Spleen (tissue), 11 donors: ENCODE measurements at regions not wholly inside any gene's neighbourhood (a gene's known extent, or its start where the extent isn't known, plus 50 kb on each side); places are given as distances from the start of the nearest gene placed in this dataset.

Experiments used
- DNase-seq: peaks from one replicate; pipeline ENCODE4 v3.0.0-alpha.2; 2020
- H3K27ac ChIP-seq, 8 donors: fragments of 200-600 bp; sonication (generic) in 7 of 8; 1 replicate in 4 of 8; 2 replicates in 4 of 8; pipeline versions ENCODE4 v1.5.0 to v1.8.0; 2016 to 2021; ENCODE audit warnings: inconsistent platforms in 4 of 8, mild to moderate bottlenecking in 4 of 8, moderate library complexity in 1 of 8
- H3K27me3 ChIP-seq, 7 donors: fragments of 200-600 bp; sonication (generic) in 6 of 7; replicated peaks in 1 of 7; 1 replicate in 4 of 7; 2 replicates in 3 of 7; pipeline versions ENCODE4 v1.5.0 to v1.8.0; 2016 to 2021; ENCODE audit warnings: inconsistent platforms in 3 of 7, mild to moderate bottlenecking in 1 of 7
- H3K36me3 ChIP-seq, 6 donors: fragments of 200-600 bp; sonication (generic) in 5 of 6; 1 replicate in 4 of 6; 2 replicates in 2 of 6; pipeline versions ENCODE4 v1.5.0 to v1.8.0; 2016 to 2021; ENCODE audit warnings: inconsistent platforms in 2 of 6
- H3K4me1 ChIP-seq, 6 donors: fragments of 200-600 bp; sonication (generic) in 5 of 6; 1 replicate in 3 of 6; 2 replicates in 3 of 6; pipeline versions ENCODE4 v1.5.0 to v1.8.0; 2016 to 2021; ENCODE audit warnings: inconsistent platforms in 3 of 6
- H3K4me3 ChIP-seq, 8 donors: fragments of 200-600 bp; sonication (generic) in 7 of 8; 1 replicate in 4 of 8; 2 replicates in 4 of 8; pipeline versions ENCODE4 v1.5.0 to v1.8.0; 2016 to 2021; ENCODE audit warnings: inconsistent platforms in 4 of 8, mild to moderate bottlenecking in 4 of 8, moderate library complexity in 2 of 8
- H3K9me3 ChIP-seq, 8 donors: fragments of 200-600 bp; sonication (generic) in 7 of 8; 1 replicate in 4 of 8; 2 replicates in 4 of 8; pipeline versions ENCODE4 v1.5.0 to v1.8.0; 2016 to 2021; ENCODE audit warnings: inconsistent platforms in 4 of 8
- POLR2A ChIP-seq, 3 donors: fragments of 450-650 bp; IDR thresholded peaks; one replicate each; pipeline ENCODE4 v1.5.1; 2017; ENCODE audit warnings: antibody characterized with exemption in 3 of 3, mild to moderate bottlenecking in 1 of 3
- POLR2AphosphoS5 ChIP-seq, 3 donors: sonication (generic); formaldehyde crosslinking; IDR thresholded peaks; one replicate each; pipeline ENCODE4 v1.5.1; 2017; ENCODE audit warnings: antibody characterized with exemption in 3 of 3
- WGBS, 5 donors: extraction: QIAGEN DNeasy Blood & Tissue Kit in 3 of 5; methylation state at CpG; one replicate each; pipeline versions ENCODE4 v1.1.5 to v1.1.7; 2013 to 2018; 5-methylcytosine and 5-hydroxymethylcytosine counted together
- intact Hi-C: fragments of 100-400 bp; cut with DNase I; formaldehyde crosslinking; loops from one replicate; pipeline ENCODE4 v1.15.0; 2023; ENCODE audit warnings: low total_unique reads
- TF ChIP-seq, protein P1 (sequence below), 11 experiments: fragments of 200-600 bp in 7 of 11; fragments of 450-650 bp in 4 of 11; sonication (generic) in 4 of 11; IDR thresholded peaks in 8 of 11; conservative IDR thresholded peaks in 3 of 11; 1 replicate in 7 of 11; 2 replicates in 4 of 11; pipeline versions ENCODE4 v1.4.0 to v1.8.0; 2016 to 2021; ENCODE audit warnings: antibody characterized with exemption in 11 of 11, inconsistent platforms in 4 of 11, mild to moderate bottlenecking in 1 of 11
- donor health status: healthy with polysubstance abuse.
- donor health status: DM: no; HTN: no; CAD: no; lungs with moderate emphysema.
- donor health status: DM: no; HTN: no; CAD: no.
- donor health status: Bipolar disorder and iron deficiency.
- donor health status: healthy.
- donor health status: DM: no; HTN: no; CAD: no.
- donor health status: DM: yes; HTN: yes; CAD: no.

DNA sequence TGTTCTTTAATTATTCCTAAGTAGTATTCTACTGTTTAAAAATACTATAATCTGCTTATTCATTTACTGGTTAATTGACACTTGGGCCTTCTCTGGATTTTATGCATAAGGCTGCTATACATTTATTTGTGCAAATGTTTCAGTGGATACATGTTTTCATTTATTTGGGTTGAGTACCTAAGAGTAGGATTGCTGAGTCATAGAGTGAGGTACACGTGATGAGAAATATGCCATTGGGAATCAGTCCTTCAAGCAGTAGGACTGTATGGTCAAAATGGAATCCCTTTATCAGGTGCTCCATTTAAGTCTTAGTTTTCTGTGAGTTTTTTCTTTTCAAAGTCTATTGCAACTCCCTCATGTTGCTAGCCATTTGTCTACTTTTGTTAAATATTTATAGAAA, 275.2 kb upstream of the SORL1-AS1 start:
- H3K9me3 ChIP-seq, result peaks cover 0 to 5% (median 0%) of the 10 kb centered on the region in 8 donors
- DNase-seq, result no peak
- H3K27ac ChIP-seq, result no peak overlapping the region
- no peaks in the 10 kb centered on the region for H3K36me3 ChIP-seq
- H3K4me1 ChIP-seq, result peaks cover 0 to 5% (median 0%) of the 10 kb centered on the region in 6 donors
- WGBS, 5 donors, result 56 to 66% (median 60%) methylated on average over 1 of the region's 1 CpG
- peaks cover 0 to 9% (median 2%) of the 10 kb centered on the region in 7 donors for H3K27me3 ChIP-seq
- TF ChIP-seq, protein P1, sequence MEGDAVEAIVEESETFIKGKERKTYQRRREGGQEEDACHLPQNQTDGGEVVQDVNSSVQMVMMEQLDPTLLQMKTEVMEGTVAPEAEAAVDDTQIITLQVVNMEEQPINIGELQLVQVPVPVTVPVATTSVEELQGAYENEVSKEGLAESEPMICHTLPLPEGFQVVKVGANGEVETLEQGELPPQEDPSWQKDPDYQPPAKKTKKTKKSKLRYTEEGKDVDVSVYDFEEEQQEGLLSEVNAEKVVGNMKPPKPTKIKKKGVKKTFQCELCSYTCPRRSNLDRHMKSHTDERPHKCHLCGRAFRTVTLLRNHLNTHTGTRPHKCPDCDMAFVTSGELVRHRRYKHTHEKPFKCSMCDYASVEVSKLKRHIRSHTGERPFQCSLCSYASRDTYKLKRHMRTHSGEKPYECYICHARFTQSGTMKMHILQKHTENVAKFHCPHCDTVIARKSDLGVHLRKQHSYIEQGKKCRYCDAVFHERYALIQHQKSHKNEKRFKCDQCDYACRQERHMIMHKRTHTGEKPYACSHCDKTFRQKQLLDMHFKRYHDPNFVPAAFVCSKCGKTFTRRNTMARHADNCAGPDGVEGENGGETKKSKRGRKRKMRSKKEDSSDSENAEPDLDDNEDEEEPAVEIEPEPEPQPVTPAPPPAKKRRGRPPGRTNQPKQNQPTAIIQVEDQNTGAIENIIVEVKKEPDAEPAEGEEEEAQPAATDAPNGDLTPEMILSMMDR (IDR thresholded peaks at IDR 0.05 in 8 of 11, conservative IDR thresholded peaks at IDR 0.05 in 3 of 11), result no peak
- TF ChIP-seq POLR2AphosphoS5 (IDR thresholded peaks at IDR 0.05), result no peak
- TF ChIP-seq POLR2A (IDR thresholded peaks at IDR 0.05), result no peak
- intact Hi-C loops, result no loop called here
- H3K4me3 ChIP-seq, result no peak overlapping the region

DNA sequence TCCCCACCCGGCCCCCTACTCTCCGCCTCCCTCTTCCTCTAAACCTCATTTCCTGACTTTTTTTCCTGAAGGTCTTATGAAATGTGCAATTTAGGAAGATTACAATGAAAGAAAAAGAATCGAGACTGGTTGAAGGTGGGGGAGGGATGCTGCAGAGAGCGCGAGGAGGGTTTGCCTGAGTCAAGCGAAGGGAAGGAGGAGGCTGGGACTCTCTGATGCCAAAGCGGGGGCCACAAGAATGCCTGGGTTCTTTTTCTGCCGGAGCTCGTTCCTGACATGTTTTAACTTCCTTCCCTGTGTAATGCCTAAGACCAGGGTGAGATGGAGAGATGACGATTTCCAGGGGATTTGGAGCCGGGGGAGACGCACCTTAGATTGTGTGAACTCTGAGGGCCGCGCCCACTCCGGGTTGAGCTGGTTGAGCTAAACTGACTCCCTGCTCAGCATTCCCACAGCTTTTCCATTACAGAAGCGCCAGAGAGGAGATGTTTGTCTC, 270.5 kb upstream of the SORL1-AS1 start:
- no peak for TF ChIP-seq POLR2A (IDR thresholded peaks at IDR 0.05)
- no peak for TF ChIP-seq POLR2AphosphoS5 (IDR thresholded peaks at IDR 0.05)
- TF ChIP-seq, protein P1 (IDR thresholded peaks at IDR 0.05 in 8 of 11, conservative IDR thresholded peaks at IDR 0.05 in 3 of 11), result no peak
- H3K27me3 ChIP-seq, result peaks cover 0 to 34% (median 9%) of the 10 kb centered on the region in 7 donors
- peaks cover 0 to 4% (median 0%) of the 10 kb centered on the region in 8 donors for H3K9me3 ChIP-seq
- intact Hi-C loops, result no loop called here
- H3K27ac ChIP-seq, result no peak overlapping the region
- WGBS, 5 donors, result 32 to 47% (median 45%) methylated on average over 16 of the region's 16 CpGs
- peaks cover 0 to 16% (median 4%) of the 10 kb centered on the region in 6 donors for H3K4me1 ChIP-seq
- peak overlapping the region in 6 of 8 donors; percentile 5 to 54 (median 19) for H3K4me3 ChIP-seq
- DNase-seq, result no peak
- no peaks in the 10 kb centered on the region for H3K36me3 ChIP-seq

DNA sequence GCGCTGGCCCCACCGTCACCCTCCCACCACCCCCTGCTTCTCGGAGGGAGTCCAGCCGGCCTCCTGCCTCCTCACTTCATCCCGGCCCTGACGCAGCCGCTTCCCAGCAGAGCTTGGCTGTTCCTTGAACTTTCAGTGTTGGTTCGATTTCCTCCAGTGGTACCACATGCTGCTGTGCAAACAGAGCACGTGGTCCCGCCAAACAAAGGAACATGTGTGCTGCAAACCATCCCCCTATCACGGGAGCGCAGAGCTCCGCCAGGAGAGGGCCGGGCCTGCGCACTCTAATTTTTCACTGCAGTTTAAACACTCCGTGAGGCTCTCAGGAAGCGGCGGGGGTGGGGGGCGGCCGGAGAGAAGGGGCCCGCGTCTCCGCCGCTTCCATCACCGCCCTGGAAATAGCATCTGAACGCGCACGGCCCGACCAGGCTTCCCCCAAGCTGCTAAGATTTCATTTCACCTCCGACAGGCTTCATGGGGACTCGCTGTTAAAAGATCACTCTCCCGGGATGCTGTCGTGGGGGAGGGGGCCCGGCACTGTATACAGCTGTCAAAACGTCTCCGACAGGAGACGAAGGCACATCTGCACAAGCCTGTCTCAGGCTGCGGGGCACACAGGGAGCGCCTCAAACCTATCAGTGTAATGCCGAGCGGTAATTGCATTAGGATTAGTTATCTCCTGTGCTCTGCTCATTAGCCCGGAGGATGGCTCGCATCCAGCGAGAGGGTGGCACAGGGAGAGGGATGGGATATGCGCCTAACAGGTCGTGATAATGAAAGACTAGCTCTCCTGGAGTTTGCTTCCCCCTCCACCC, 269.9 kb upstream of the SORL1-AS1 start:
- TF ChIP-seq POLR2A (IDR thresholded peaks at IDR 0.05), result no peak
- peak; percentile 13 to 31 (median 23) for TF ChIP-seq POLR2AphosphoS5 (IDR thresholded peaks at IDR 0.05)

DNA sequence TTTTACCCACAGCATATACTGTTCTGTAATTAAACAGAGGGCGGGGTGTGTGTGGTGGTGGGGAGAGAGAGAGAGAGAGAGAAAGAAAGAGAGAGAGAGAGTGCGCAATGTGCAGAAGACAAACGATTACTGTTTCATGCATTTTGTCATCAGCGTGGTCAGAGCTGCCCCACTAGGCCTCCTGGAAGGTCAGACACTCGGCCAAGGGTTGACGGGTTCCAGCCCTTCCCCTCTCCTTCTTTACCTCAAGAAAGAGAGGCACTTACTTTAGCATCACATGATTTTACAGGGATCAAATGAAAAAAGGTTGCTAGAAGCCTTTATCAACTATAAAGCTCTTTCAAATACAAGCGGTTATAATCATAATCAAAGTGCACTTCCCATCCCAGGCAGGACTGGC, 269.2 kb upstream of the SORL1-AS1 start:
- Histone ChIP-seq H3K36me3 (no peaks in the 10 kb centered on the region), H3K4me1 (peaks cover 0 to 16% (median 4%) of the 10 kb centered on the region in 6 donors), H3K9me3 (peaks cover 0 to 4% (median 0%) of the 10 kb centered on the region in 8 donors), H3K27me3 (peaks cover 0 to 34% (median 9%) of the 10 kb centered on the region in 7 donors), H3K27ac (no peak overlapping the region), H3K4me3 (peak overlapping the region in 1 of 8 donors; percentile 54)
- no peak for DNase-seq
- WGBS, 5 donors, result 79 to 88% (median 83%) methylated on average over 7 of the region's 7 CpGs
- TF ChIP-seq, protein P1 (IDR thresholded peaks at IDR 0.05 in 8 of 11, conservative IDR thresholded peaks at IDR 0.05 in 3 of 11), result no peak
- TF ChIP-seq POLR2AphosphoS5 (IDR thresholded peaks at IDR 0.05), result no peak
- TF ChIP-seq POLR2A (IDR thresholded peaks at IDR 0.05), result no peak
- intact Hi-C loops, result no loop called here

More for the DNA sequence above, 269.9 kb upstream of the SORL1-AS1 start:
- 5 to 10% (median 6%) methylated on average over 36 to 46 of the region's 46 CpGs for WGBS, 5 donors
- DNase-seq, result no peak
- H3K27me3 ChIP-seq, result peaks cover 0 to 34% (median 9%) of the 10 kb centered on the region in 7 donors
- H3K27ac ChIP-seq, result no peak overlapping the region
- intact Hi-C loops, result no loop called here
- H3K9me3 ChIP-seq, result peaks cover 0 to 4% (median 0%) of the 10 kb centered on the region in 8 donors
- peaks cover 0 to 16% (median 4%) of the 10 kb centered on the region in 6 donors for H3K4me1 ChIP-seq
- peak overlapping the region in 7 of 8 donors; percentile 5 to 54 (median 16) for H3K4me3 ChIP-seq
- H3K36me3 ChIP-seq, result no peaks in the 10 kb centered on the region
